NCI-H1694 treated with DMSO at 0.1 percent for 48 hours (cell line): ENCODE measurements at regions not wholly inside any gene's neighbourhood (a gene's known extent, or its start where the extent isn't known, plus 50 kb on each side); places are given as distances from the start of the nearest gene placed in this dataset.
A peak's percentile ranks its signal among the peaks of the same experiment; 100 is the strongest.

ENCODE experiments used
- DNase-seq: peaks from one replicate; lab custom pipeline; 2025; lab: John Stamatoyannopoulos, UW

DNA sequence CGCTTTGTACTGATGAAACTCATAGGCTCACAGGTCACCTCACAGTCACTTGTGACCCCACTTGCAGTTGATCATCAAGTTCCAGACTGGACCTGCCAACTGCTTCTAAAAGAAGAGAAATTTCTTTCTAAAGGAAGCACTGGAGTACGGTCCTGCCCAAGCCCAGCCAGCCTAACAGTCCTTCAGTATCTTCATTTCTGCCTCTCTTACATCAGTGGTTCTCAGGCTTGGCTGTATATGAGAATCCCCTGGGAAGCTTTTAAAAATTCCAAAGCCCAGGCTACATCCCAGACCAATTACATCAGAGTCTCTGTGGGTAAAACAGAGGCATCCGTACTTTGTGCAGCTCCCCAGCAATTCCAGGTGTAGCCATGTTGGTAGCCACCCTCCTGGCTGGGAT lies 282.1 kb downstream of the NFIB start:
- no peak for DNase-seq

DNA sequence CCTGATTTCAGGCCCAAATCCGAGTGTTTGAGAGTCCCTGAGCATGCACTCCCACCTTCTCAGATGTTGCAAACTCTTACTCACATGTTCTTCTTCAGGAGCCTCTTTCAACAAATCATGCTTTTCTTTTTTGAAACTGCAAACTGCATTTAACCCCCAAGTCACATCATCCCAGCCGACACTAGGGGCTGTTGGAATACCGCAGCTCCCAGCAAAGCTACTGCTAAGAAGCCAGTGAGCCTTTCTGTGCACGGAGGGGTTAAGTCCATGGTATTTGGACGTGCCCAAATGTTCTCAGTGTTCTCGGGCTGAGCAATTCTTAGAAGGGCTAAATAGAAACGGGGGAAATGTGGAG lies 282.9 kb downstream of the NFIB start:
- peak; percentile 7 for DNase-seq

DNA sequence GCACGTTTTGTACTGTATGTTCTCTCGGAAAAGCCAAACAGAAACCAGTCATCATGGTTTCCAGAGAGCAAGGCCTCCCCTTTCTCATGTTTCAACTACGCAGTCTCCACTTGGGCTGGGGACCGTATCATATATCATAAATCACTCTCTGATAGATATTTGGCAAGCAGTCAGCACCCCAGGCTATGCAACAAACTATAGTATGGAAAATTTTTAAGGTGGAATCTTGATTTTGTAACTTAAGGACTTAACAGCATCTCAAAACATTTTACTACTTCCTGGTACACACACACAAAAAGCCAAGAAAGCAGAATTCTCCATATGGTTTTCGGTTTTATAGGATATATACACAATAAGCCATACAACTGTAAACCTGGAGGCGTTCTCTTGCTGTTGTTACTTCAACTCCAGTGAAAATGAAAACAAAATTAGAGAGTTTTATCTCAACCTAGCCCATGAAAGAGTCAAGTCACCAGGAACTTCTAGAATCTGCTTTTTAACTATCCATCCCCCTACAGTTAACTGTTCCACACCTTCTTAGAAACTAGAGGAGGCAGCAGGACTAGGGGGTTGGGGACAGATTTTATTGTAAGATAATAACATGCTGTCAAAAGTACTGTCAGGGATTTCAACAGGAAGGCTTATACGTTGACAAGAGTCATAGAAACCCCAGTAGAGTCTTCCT lies 283.4 kb downstream of the NFIB start:
- peak; percentile 61 for DNase-seq

DNA sequence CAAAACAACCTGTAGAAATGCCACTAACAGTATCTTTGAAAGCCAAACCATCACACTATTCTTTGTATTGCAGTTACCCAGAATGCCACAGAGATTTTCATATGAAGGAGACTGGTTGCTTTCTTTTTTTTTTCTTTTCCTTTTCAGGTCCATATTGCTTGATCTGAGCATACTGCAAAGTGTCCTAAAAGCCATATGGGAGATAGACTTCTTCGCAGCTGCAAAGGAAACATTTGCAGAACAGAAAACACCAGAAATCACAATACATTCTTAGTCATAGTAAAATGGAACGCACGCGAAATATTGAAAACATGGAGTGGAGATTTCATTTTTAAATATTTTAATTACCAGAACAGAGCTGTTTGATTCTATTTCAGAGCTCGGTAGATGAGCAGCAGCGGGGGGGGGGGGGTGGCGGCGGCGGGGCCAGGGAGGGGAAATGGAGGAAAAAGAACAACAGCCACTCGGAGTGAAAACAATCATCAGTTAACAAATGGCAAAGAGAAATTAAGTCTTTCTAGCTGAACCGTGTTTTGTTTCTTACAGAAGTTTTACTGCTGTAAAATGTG lies 284.1 kb downstream of the NFIB start:
- peak; percentile 5 for DNase-seq

DNA sequence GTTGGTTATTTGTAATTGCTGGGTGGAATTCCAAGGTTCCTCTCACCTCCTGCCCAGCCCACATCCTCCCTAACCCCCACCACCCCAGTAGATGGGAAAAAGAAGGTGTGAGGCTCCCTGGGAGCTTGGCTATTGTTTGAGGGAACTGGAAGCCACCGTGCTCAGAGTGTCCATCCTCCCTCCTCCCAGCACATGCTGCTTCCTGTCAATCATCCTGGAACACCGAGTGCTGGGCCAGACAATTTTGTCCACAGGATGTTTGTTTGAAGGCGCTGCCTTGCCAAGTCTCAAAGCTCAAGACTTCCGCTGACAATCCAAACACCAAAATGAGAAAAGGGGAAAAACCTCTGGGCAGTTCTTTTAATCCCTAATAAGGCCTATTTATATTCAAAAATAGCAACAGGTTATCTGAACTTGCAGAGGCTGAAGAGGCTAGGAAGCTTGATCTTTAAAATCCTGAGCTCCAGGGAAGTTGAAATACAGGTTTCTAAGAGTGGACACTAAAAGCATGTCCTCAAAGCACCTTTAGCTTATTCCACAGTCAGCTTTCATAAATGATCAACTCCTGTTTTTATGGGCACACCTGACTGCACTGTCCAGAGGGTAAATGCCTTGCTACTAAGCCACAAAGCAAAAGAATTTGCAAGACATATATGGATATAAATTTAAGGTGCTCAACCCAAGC lies 286.7 kb downstream of the NFIB start:
- no peak for DNase-seq

DNA sequence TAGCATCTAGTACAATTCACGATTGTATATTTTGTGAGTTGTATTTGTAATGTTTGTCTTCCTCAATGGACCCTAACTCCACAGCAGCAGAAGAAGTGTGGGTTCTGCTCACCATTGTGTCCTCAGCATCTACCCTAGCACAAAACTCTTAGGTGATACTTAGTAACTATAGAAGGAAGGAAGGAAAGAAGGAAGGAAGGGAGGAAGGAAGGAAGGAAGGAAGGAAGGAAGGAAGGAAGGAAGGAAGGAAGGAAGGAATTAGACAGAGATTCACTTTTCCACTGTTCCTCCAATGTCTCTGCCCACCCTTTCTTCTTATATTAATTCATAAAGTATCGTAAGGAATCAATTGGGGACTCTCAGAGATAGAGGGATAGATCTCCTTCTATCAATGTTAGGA lies 288.2 kb downstream of the NFIB start:
- DNase-seq: no peak

DNA sequence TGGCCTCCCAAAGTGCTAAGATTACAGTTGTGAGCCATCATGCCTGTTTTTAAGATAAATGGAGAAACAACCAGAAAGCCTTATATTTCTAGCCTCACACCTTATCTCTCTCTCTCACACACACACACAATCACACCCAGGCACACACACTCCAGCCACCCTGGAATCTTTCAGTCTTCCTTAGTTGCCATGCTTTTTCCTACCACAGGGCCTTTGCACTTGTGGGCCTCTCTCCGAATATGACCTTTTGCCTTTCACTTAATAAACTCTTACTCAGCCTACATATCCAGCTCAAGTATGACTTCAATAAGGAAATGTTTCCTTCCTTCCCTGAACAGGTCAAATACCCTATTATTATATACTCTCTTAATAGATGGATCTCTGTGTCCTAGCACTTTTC lies 290.7 kb downstream of the NFIB start:
- DNase-seq: no peak

DNA sequence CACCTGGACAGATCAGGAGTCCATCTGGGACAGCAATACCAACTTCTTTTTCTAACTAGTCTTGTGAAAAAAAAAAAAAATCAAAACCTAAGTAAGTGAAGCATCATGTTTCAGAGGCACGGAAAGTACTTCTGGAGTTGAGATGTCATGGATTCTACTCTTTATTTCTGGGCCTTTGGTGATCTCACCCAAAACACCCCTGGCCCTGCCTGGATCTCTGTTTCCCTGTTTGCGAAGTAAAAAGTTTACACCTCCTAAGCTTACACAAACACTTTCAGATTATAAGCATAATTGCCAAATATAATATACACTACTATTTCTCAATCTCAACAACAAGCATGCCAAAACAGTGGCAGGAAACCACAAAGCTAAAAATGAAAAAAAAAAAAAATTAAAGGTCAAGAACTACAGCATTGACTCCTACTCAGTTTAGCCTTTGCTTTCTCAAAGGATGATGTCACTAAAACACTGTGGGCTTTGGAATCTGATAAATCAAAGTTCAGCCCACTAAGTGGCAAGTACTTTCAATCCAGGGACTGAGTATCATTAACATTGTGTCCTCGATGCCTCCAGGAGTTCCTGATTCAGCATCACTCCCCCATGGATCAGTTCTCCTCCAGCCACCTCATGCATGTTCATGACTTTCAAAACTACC lies 291.9 kb downstream of the NFIB start:
- no peak for DNase-seq

DNA sequence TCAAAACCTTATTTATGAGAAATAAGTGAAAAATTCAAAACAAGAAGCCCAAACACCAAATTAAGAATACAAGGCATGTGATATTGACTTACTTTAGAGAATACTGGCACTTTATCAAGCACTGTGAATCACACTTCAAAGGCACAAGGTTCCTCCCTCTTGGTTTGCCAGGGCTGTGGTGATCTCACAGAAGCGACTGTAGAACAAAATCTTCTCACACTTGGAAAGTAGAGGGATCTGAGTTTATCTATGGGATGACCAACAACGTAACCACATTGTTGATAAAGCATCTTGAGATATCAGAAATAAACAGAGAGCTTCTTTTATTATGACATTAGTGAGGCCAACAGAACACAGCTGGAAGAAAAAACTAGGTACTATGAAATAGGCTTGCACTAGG lies 295.9 kb downstream of the NFIB start:
- DNase-seq: no peak

DNA sequence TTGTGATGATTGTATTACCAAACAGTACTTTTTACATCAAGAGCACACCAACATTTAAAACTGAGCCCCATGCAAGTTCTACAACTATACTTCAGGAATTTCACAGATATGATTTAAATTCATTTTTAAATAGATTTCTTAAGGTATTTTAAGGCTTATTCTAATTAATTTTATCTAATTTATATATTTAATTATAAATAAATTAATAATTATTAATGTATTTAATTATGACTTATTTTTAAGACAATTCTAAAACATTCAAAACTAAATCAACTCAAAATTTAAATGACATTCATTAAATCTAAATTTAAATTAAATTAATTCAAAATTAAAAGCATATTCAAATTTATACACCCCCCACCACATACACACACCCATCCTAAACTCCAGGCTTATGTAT lies 299.2 kb downstream of the NFIB start:
- no peak for DNase-seq

DNA sequence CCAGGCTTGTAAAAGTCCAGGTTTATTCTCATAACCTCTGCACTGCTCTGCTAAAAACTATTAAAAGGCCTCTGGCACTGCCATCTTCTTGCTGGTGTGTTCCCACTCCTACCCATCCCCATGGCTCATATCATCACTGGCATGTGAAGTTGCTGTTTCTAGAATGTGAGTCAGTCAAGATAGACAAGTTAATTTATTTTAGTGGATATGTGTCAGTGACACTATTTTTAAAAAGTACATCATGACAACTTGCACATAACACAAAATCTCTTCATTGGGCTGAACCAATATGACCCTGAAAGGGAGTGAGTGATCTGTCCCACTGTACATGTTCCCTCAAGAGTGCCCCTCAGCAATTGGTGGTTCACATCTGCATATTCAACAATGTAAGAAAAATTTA lies 299.7 kb downstream of the NFIB start:
- no peak for DNase-seq

DNA sequence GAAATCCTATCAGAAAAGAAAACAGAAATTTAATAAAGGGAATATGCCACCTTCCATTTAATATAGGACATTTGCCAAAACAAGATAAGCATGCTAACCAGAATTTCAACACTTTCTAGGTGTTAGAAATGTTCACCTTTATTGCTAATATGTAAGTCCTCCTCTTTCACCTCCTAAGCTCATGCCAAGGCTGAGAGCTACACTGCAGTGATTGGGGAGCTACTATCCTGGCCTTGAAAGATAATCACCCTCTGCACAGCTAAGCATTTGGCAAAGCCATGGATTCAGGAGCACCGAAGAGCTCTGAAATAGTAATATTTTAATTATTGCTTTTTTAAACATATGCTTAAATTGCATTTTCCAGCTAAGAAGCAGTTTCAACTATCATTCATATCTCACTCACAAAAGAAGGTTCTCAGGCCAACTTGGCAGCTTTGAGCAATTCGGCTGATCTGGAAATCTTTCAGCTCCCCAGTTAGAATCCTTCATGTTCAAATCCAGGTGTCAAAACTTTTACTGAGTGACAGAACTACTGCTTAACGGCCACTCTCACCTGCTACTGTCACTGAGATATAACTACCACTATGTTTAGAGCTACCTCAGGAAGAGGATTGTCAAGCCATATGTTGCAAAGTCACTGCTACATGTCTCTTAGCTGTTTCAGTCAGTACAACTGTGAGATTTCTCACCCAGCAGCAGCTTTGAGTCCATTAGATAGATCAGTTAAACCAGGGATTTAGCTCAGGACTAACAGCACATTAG lies 302.0 kb downstream of the NFIB start:
- no peak for DNase-seq

DNA sequence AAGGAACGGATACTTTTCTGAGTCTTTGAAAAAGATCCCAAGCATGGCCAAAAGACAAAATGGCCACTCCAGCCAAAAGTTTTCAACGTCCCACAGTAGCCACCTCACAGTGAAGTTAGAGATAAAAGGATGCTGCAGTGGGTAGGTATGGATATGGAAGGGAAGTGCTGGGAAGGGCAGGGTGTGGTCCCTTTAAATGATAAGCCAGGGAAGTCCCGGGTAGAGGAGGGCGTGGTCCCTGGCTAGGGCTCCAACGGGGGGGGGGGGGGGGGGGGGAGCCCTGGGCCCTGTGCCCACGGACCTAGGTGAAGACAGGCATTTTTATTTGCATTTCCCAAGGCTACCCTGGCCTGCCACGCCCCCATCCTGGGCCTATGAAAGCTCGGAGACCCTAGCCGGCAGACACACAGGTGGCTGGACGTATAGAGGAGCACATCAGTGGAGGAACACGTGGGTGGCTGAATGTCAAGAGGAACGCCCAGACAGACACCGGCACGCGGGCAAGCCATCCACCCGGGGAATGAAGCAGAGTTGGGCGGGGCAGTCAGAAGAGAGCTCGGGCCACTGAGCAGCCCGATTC lies 306.7 kb downstream of the NFIB start:
- DNase-seq: no peak

DNA sequence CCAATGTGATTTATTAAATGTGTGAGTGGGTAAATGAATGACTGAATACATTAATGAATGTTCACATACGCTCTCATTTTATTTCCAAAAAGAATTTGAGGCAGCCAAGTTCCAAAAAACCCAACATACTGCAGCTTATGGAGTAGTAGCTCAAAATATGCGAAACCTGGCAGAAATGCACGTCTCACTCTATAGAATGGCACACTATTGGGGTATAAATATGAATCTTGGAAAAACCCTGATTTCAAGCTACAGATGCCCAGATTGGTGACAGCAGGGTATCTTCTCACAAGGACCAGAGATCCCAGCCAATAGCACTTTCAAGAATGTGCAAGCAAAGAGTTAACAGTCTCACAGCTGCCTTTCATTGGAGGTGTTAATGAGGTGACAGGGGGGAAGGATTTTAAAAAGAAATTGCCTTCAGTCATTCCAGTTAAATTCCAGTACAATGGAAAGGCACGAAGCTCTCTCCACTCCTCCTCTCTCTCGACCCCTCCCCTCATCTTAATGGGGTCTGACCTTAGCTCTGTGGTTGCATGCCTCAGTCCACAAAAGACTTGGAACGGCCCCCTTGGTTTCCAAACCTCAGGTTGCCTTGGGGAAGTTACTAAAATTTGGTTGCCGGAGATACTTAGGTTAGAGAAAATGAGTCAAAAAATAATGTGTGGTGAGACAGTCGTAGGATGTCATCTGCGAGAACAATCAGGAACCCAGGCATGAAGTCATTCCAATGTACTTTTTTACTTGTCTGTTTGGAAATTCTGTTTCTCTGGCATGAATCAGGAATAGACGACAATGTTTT lies 307.4 kb downstream of the NFIB start:
- DNase-seq: no peak

DNA sequence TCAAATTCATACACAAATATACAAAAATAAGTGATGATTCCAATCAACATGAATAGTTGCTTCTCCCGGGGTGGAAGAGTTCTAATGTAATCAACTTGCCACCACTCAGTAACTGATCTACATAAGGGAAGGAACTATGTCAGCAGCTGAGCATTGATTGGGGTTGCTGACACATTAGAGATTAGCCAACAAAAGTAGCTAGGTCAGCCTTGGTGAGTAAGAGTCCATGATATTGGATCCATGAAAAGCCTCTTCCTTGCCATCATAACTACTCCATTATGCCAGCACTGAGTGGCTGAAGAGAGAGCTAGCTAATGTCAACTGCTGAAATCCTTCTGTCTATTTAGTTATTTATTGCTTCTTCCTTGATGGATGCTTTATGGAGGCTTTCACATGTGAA lies 309.8 kb downstream of the NFIB start:
- DNase-seq: no peak

DNA sequence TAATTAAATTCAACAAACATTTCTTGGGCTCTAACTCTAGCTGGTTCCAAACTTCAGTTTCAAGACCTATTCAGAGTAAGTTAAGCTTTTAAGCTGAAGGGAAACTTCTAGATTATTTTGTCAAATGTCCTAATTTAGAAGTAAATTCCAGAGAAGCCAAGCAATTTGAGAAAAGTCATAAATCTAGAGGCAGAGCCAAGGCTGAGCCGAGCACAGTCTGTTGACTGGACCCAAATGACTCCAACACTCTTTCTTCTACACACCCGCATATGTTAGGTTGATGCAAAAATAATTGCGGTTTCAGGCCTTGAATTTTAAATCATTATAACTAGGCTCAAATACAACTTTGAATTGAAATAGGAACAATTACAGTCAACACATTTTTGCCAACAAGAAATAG lies 319.7 kb downstream of the NFIB start:
- DNase-seq: no peak

DNA sequence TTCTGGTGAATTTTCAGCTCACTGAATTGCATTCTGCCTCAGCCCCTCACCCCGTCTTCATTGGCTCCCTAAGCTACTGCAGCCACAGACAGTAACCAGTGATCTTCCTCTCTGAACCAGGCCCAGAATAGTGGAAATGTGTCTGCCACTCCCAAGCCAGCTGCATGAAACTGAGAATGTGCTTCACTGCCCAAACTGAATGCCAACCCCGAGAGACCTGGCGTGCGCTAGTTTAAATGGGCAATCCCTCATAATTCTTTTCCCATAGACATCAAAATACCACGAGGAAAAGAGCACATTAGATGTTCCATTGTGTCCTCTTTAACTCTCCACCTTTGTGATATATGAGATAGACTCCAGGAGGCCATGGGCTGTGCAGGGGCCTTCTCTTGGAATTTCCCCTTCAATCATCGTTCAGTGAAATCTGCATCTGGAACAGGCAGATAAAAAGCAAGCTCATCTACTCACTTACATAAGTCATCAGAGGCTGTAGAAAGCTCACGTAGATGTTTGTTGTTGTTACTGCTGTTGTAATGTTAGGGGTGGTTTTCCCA lies 320.2 kb downstream of the NFIB start:
- no peak for DNase-seq

DNA sequence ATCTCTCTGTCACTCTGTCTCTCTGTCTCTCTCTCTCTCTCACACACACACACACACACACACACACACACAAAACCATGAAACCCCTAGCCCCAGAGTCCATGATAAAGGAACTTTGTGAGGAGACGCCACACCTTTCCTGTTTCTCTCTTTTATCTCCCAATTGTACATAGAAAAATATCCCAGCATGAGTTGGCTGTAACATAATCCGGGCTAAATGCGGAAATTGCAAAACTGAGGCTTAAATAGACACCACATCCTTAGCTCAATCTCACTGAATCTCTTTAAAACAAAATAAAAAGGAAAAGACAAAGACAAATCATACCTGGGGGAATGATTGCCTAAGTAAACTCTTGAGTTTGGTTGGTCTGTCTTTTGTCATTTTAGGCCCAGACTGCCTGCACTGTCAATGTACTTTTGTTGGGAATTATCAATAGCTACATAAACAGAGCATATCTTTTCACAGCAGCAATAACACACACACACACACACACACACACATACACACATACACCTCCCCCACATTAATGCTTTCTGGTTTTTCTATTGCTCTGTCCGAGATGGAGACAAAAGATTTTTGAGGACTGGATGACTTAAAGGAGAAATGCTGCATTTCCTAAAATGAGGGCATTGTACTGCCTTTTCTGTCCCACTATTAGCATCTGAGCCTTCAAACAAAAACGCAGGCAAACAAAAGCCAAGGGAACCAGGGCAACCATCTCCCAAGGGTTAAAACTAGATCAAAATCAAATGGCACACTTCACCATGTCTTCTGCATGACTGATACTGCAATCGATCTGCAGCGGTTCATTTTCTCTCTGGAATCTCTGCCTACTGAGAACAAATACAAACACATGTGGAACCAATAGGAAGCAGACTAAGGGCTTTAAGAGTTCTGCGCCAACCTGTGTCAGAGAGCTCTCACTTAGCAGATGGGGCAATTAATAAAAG lies 321.5 kb downstream of the NFIB start:
- no peak for DNase-seq

DNA sequence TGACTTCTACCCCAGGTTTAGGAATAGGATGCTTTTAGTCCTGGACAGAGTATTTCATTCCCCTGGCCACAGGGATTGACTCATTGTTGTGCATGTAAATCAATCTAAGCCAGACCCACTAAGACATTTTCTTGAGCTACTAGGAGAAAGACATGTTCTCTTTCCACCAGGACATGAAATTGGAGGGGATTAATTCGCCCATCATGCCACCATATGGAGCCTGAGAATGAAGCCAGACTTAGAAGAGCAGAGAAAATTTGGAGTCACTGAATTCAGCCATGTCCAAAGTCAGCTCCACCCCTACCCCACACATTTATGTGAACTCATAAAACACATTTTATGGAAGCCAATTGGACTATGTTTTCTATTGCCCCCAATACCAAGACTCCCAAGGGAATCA lies 322.5 kb downstream of the NFIB start:
- DNase-seq: no peak

DNA sequence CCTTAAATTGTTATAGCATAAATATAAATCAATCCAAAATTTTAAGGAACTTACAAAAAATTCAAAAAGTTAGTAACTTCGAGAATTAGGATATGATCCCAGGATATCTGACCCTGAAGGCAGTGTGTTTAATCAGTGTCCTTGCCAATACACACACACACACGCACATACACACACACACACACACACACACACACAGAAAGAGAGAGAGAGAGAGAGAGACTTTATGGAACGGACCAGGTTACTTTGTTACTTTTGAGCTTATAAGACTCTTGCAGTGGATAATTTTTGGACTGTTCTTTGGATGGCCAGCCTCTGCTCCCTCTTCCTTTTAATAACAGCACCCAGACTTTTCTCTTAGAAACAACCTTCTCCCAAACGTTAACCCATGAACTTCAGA lies 322.9 kb downstream of the NFIB start:
- DNase-seq: no peak
